Panc1 (cell line): ENCODE measurements at regions not wholly inside any gene's neighbourhood (a gene's known extent, or its start where the extent isn't known, plus 50 kb on each side); places are given as distances from the start of the nearest gene placed in this dataset.

Experiments used
- CTCF ChIP-seq: fragments of 450-650 bp; IDR thresholded peaks from 2 replicates; pipeline ENCODE4 v1.5.1; 2017; ENCODE audit warnings: mild to moderate bottlenecking
- POLR2AphosphoS5 ChIP-seq: IDR thresholded peaks from 2 replicates; pipeline ENCODE4 v1.6.1; 2012; ENCODE audit warnings: mild to moderate bottlenecking, low read depth, low read length, moderate library complexity

GRCh38 chr7:52302765-52303520, 732.5 kb upstream of the POM121L12 start:
- TF ChIP-seq CTCF (no peak), POLR2AphosphoS5 (no peak)
